HepG2 (cell line): ENCODE measurements at regions not wholly inside any gene's neighbourhood (a gene's known extent, or its start where the extent isn't known, plus 50 kb on each side); places are given as distances from the start of the nearest gene placed in this dataset.
A peak's percentile ranks its signal among the peaks of the same experiment; 100 is the strongest.

ENCODE experiments used
- CBX5 ChIP-seq: sonication (generic); formaldehyde crosslinking; IDR thresholded peaks from 2 replicates; pipeline ENCODE4 v1.4.0; 2020; ENCODE audit warnings: missing genetic modification reagents, borderline replicate concordance
- DPF2 ChIP-seq: sonication (generic); formaldehyde crosslinking; IDR thresholded peaks from 2 replicates; pipeline ENCODE4 v1.4.0; 2020; ENCODE audit warnings: mild to moderate bottlenecking, low read depth, missing genetic modification reagents, borderline replicate concordance
- GABPB1 ChIP-seq: IDR thresholded peaks from 2 replicates; pipeline ENCODE4 v1.6.1; 2016; ENCODE audit warnings: mild to moderate bottlenecking, missing genetic modification reagents, moderate library complexity, missing compliant biosample characterization
- HCFC1 ChIP-seq: fragments of 150-350 bp; IDR thresholded peaks from 2 replicates; pipeline ENCODE4 v1.6.1; 2014; ENCODE audit warnings: low read depth, low read length
- HOXA3 ChIP-seq: sonication (generic); formaldehyde crosslinking; IDR thresholded peaks from 2 replicates; pipeline ENCODE4 v1.5.0; 2020; ENCODE audit warnings: missing genetic modification reagents
- ISL2 ChIP-seq: sonication (generic); formaldehyde crosslinking; IDR thresholded peaks from 2 replicates; pipeline ENCODE4 v1.5.0; 2020; ENCODE audit warnings: missing genetic modification reagents
- KLF13 ChIP-seq: sonication (generic); formaldehyde crosslinking; IDR thresholded peaks from 2 replicates; pipeline ENCODE4 v1.4.0; 2020; ENCODE audit warnings: mild to moderate bottlenecking, missing genetic modification reagents
- NFYB ChIP-seq: sonication (generic); formaldehyde crosslinking; IDR thresholded peaks from 2 replicates; pipeline ENCODE4 v1.4.0; 2020; ENCODE audit warnings: missing genetic modification reagents
- NFYC ChIP-seq: IDR thresholded peaks from 2 replicates; pipeline ENCODE4 v1.6.1; 2016; ENCODE audit warnings: missing genetic modification reagents, missing compliant biosample characterization
- NPAS2 ChIP-seq: sonication (generic); formaldehyde crosslinking; IDR thresholded peaks from 2 replicates; pipeline ENCODE4 v1.8.0; 2022; ENCODE audit warnings: mild to moderate bottlenecking, missing genetic modification reagents, borderline replicate concordance
- PCBP1 ChIP-seq: fragments of 200-400 bp; formaldehyde crosslinking; IDR thresholded peaks from 2 replicates; pipeline ENCODE4 v1.6.1; 2017; ENCODE audit warnings: mild to moderate bottlenecking, low read depth, low read length, borderline replicate concordance
- PHB2 ChIP-seq: fragments of 450-650 bp; IDR thresholded peaks from 2 replicates; pipeline ENCODE4 v1.6.1; 2018; ENCODE audit not compliant: partially characterized antibody
- PTBP1 ChIP-seq: fragments of 200-400 bp; formaldehyde crosslinking; IDR thresholded peaks from 2 replicates; pipeline ENCODE4 v1.6.1; 2018; ENCODE audit warnings: low read length, low read depth; ENCODE audit not compliant: poor library complexity, severe bottlenecking
- RBM22 ChIP-seq: fragments of 200-400 bp; formaldehyde crosslinking; optimal IDR thresholded peaks from 2 replicates; pipeline ENCODE3; 2017; ENCODE audit warnings: mild to moderate bottlenecking, low read length, moderate library complexity
- RELA ChIP-seq: sonication (generic); formaldehyde crosslinking; IDR thresholded peaks from 2 replicates; pipeline ENCODE4 v1.4.0; 2020; ENCODE audit warnings: missing genetic modification reagents
- SALL2 ChIP-seq: sonication (generic); formaldehyde crosslinking; IDR thresholded peaks from 2 replicates; pipeline ENCODE4 v1.8.1; 2023; ENCODE audit warnings: mild to moderate bottlenecking, missing genetic modification reagents, inconsistent platforms
- SRSF4 ChIP-seq: fragments of 200-400 bp; formaldehyde crosslinking; IDR thresholded peaks from one replicate; pipeline ENCODE4 v1.6.1; 2018; ENCODE audit warnings: mild to moderate bottlenecking, low read depth, low read length, moderate library complexity; ENCODE audit not compliant: poor library complexity, severe bottlenecking
- STAG1 ChIP-seq: sonication (generic); formaldehyde crosslinking; IDR thresholded peaks from 2 replicates; pipeline ENCODE4 v1.4.0; 2020; ENCODE audit warnings: missing genetic modification reagents
- TEAD3 ChIP-seq: optimal IDR thresholded peaks from 2 replicates; pipeline ENCODE3; 2016; ENCODE audit warnings: borderline replicate concordance
- TGIF2 ChIP-seq: IDR thresholded peaks from 2 replicates; pipeline ENCODE4 v1.6.1; 2016; ENCODE audit warnings: control low read depth, missing compliant biosample characterization
- ZC3H13 ChIP-seq: sonication (generic); formaldehyde crosslinking; IDR thresholded peaks from 2 replicates; pipeline ENCODE4 v1.8.1; 2023; ENCODE audit warnings: mild to moderate bottlenecking, missing genetic modification reagents, moderate library complexity
- ZNF337 ChIP-seq: sonication (generic); formaldehyde crosslinking; IDR thresholded peaks from 2 replicates; pipeline ENCODE4 v1.5.1; 2020; ENCODE audit warnings: missing genetic modification reagents, low read depth, mild to moderate bottlenecking, borderline replicate concordance
- ZNF770 ChIP-seq: sonication (generic); formaldehyde crosslinking; IDR thresholded peaks from 2 replicates; pipeline ENCODE4 v1.5.0; 2020; ENCODE audit warnings: mild to moderate bottlenecking, missing genetic modification reagents
- ZSCAN25 ChIP-seq: sonication (generic); formaldehyde crosslinking; IDR thresholded peaks from 2 replicates; pipeline ENCODE4 v1.8.0; 2022; ENCODE audit warnings: mild to moderate bottlenecking, missing genetic modification reagents
- ZZZ3 ChIP-seq: sonication (generic); formaldehyde crosslinking; IDR thresholded peaks from 2 replicates; pipeline ENCODE4 v1.4.0; 2020; ENCODE audit warnings: missing genetic modification reagents, mild to moderate bottlenecking, borderline replicate concordance
- TF ChIP-seq, protein P1 (sequence below): sonication (generic); formaldehyde crosslinking; IDR thresholded peaks from 2 replicates; pipeline ENCODE4 v1.4.0; 2020; ENCODE audit warnings: missing genetic modification reagents, borderline replicate concordance

DNA sequence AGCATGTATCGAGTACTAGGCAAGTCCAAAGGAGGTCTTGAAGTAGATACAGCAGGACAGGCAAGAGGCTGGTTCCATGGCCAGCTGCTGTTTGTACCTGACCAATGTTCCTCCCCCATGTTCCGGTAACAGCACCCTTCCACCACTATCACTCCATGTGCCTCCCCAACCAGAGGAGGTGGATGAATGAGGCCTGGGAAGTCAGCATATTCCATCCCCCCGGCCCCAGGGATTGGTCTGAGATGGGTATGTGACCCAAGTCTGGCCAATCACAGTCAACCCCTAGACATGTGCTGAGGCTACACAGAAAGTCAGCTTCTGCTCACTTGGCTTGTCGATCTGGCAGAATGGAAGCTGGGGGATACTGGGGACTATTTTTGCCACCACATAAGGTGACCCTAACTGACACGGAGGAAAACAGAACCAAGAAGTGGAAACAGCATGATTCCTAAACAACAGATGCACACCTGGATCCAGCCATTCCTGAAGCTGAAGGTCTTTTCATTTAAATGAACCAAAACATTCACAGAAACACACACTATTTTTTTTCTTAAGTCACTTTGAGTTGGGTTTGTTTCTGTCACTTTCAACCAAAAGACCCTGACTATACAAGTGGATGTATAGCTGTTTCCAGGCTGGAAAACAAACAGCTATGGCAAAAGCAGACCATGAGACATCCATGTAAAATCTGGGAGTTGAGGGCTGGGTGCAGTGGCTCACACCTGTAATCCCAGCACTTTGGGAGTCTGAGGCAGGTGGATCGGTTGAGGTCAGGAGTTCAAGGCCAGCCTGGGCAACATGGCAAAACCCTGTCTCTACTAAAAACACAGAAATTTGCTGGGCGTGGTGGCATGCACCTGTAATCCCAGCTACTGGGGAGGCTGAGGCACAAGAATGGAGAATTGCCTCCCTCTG is 70.4 kb upstream of the PTPN1 start (continued):
- TF ChIP-seq SRSF4 = no peak
- no peak for TF ChIP-seq CBX5 (CRISPR knock-in tag)
- TF ChIP-seq ZSCAN25 (CRISPR knock-in tag) = no peak
- no peak for TF ChIP-seq NPAS2 (CRISPR knock-in tag)
- no peak for TF ChIP-seq PTBP1
- TF ChIP-seq GABPB1 (CRISPR knock-in tag) = peak; percentile 4; the same call in 1 of the 2 replicates
- no peak for TF ChIP-seq STAG1
- TF ChIP-seq NFYB = peak; percentile 48; the same call in 1 of the 2 replicates
- TF ChIP-seq SALL2 = no peak
- 0 out of 2 replicates have a peak, but pooled peaks have one; percentile 0 for TF ChIP-seq HCFC1
- TF ChIP-seq, protein P1, sequence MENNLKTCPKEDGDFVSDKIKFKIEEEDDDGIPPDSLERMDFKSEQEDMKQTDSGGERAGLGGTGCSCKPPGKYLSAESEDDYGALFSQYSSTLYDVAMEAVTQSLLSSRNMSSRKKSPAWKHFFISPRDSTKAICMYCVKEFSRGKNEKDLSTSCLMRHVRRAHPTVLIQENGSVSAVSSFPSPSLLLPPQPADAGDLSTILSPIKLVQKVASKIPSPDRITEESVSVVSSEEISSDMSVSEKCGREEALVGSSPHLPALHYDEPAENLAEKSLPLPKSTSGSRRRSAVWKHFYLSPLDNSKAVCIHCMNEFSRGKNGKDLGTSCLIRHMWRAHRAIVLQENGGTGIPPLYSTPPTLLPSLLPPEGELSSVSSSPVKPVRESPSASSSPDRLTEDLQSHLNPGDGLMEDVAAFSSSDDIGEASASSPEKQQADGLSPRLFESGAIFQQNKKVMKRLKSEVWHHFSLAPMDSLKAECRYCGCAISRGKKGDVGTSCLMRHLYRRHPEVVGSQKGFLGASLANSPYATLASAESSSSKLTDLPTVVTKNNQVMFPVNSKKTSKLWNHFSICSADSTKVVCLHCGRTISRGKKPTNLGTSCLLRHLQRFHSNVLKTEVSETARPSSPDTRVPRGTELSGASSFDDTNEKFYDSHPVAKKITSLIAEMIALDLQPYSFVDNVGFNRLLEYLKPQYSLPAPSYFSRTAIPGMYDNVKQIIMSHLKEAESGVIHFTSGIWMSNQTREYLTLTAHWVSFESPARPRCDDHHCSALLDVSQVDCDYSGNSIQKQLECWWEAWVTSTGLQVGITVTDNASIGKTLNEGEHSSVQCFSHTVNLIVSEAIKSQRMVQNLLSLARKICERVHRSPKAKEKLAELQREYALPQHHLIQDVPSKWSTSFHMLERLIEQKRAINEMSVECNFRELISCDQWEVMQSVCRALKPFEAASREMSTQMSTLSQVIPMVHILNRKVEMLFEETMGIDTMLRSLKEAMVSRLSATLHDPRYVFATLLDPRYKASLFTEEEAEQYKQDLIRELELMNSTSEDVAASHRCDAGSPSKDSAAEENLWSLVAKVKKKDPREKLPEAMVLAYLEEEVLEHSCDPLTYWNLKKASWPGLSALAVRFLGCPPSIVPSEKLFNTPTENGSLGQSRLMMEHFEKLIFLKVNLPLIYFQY (CRISPR knock-in tag) = no peak
- TF ChIP-seq ZNF337 (CRISPR knock-in tag) = no peak
- no peak for TF ChIP-seq ZNF770
- peak; percentile 15; the same call in 1 of the 2 replicates for TF ChIP-seq DPF2 (CRISPR knock-in tag)
- TF ChIP-seq ISL2 = no peak
- no peak for TF ChIP-seq TGIF2 (CRISPR knock-in tag)
- TF ChIP-seq ZC3H13 (CRISPR knock-in tag) = no peak
- TF ChIP-seq KLF13 (CRISPR knock-in tag) = no peak
- 0 out of 2 replicates have a peak, but pooled peaks have one; percentile 5 for TF ChIP-seq HOXA3 (CRISPR knock-in tag)
- TF ChIP-seq RELA = no peak
- no peak for TF ChIP-seq PCBP1
- peak; percentile 3 for TF ChIP-seq TEAD3 (CRISPR knock-in tag)
- no peak for TF ChIP-seq PHB2
- peak; percentile 62; the same call in 1 of the 2 replicates for TF ChIP-seq NFYC (CRISPR knock-in tag)
- no peak for TF ChIP-seq ZZZ3
- TF ChIP-seq RBM22 = no peak
